H1 (cell line): ENCODE measurements at regions not wholly inside any gene's neighbourhood (a gene's known extent, or its start where the extent isn't known, plus 50 kb on each side); places are given as distances from the start of the nearest gene placed in this dataset.

ENCODE experiments used
- CHD7 ChIP-seq: fragments of 300-600 bp; sonication (generic); IDR thresholded peaks from 2 replicates; pipeline ENCODE4 v1.7.1; 2012; ENCODE audit warnings: low read length, moderate library complexity, mild to moderate bottlenecking, inconsistent platforms; ENCODE audit not compliant: insufficient replicate concordance
- EP300 ChIP-seq, 2 experiments: IDR thresholded peaks; 1 replicate in 1 of 2; 2 replicates in 1 of 2; pipeline ENCODE4 v1.6.1; 2011 to 2012; ENCODE audit warnings: low read depth in 2 of 2, low read length in 2 of 2, mild to moderate bottlenecking in 2 of 2, borderline replicate concordance in 1 of 2, inconsistent platforms in 1 of 2, moderate library complexity in 1 of 2
- TEAD4 ChIP-seq: IDR thresholded peaks from 2 replicates; pipeline ENCODE4 v1.6.1; 2012; ENCODE audit warnings: low read depth, low read length, inconsistent platforms, mixed read lengths

- no peak for TF ChIP-seq CHD7
- TF ChIP-seq EP300 (IDR thresholded peaks at IDR 0.05; ENCODE audit: borderline replicate concordance in 1 of 2, low read depth in 2 of 2, low read length in 2 of 2): no peak
- TF ChIP-seq TEAD4: no peak
Observed at GRCh38 chr14:71703477-71703876, 228.8 kb upstream of the RGS6 start (continued).
